ENCODE measurements at regions not wholly inside any gene's neighbourhood (a gene's known extent, or its start where the extent isn't known, plus 50 kb on each side); places are given as distances from the start of the nearest gene placed in this dataset.
"Not testable (repeated sequence)": the region's sequence is repeated elsewhere in the genome, so short reads cannot be mapped to it uniquely, and the experiment has no call there.

GRCh38 chr4:170194794-170195193 lies 105.0 kb upstream of the AADAT start:
- DNase-seq (ENCODE audit: low read depth in 2 of 2) = not testable (repeated sequence)

GRCh38 chr4:170193496-170193895 lies 103.7 kb upstream of the AADAT start:
- DNase-seq (ENCODE audit: low read depth in 2 of 2) = no peak

- DNase-seq (ENCODE audit: low read depth in 2 of 2) = no peak
Observed at GRCh38 chr4:170190265-170190664, 100.5 kb upstream of the AADAT start.

- DNase-seq (ENCODE audit: low read depth in 2 of 2) = no peak
Observed at GRCh38 chr4:170170861-170171260, 81.1 kb upstream of the AADAT start.

- DNase-seq (ENCODE audit: low read depth in 2 of 2) = no peak
Observed at GRCh38 chr4:170169699-170170098, 79.9 kb upstream of the AADAT start.

GRCh38 chr4:170167678-170168077 lies 77.9 kb upstream of the AADAT start:
- DNase-seq (ENCODE audit: low read depth in 2 of 2) = no peak

- DNase-seq (ENCODE audit: low read depth in 2 of 2) = not testable (repeated sequence)
Observed at GRCh38 chr4:170166193-170166592, 76.4 kb upstream of the AADAT start.

- DNase-seq (ENCODE audit: low read depth in 2 of 2) = no peak
Observed at GRCh38 chr4:170162416-170162815, 72.7 kb upstream of the AADAT start.

GRCh38 chr4:170157670-170158069 lies 67.9 kb upstream of the AADAT start:
- no peak for DNase-seq (ENCODE audit: low read depth in 2 of 2)

GRCh38 chr4:170145120-170145519 lies 55.4 kb upstream of the AADAT start:
- no peak for DNase-seq (ENCODE audit: low read depth in 2 of 2)

- DNase-seq (ENCODE audit: low read depth in 2 of 2) = no peak
Observed at GRCh38 chr4:170139764-170140163, 50.0 kb upstream of the AADAT start.

All from activated CD4-positive, alpha-beta T cell treated with anti-CD3 and anti-CD28 coated beads for 24 hours (primary cell).